ENCODE measurements at regions not wholly inside any gene's neighbourhood (a gene's known extent, or its start where the extent isn't known, plus 50 kb on each side); places are given as distances from the start of the nearest gene placed in this dataset.
"Not testable (repeated sequence)": the region's sequence is repeated elsewhere in the genome, so short reads cannot be mapped to it uniquely, and the experiment has no call there.

- DNase-seq (ENCODE audit: low read depth) = no peak
These were observed 255.4 kb upstream of the IRF2BP2 start for GRCh38 chr1:234865171-234866006.

GRCh38 chr1:234864116-234864515 lies 254.1 kb upstream of the IRF2BP2 start:
- DNase-seq (ENCODE audit: low read depth) = no peak

- DNase-seq (ENCODE audit: low read depth) = no peak
These were observed 253.6 kb upstream of the IRF2BP2 start for GRCh38 chr1:234863551-234863971.

- no peak for DNase-seq (ENCODE audit: low read depth)
These were observed 253.1 kb upstream of the IRF2BP2 start for GRCh38 chr1:234862944-234863515.

- no peak for DNase-seq (ENCODE audit: low read depth)
These were observed 252.5 kb upstream of the IRF2BP2 start for GRCh38 chr1:234862360-234862943.

- DNase-seq (ENCODE audit: low read depth) = no peak
These were observed 251.8 kb upstream of the IRF2BP2 start for GRCh38 chr1:234861761-234862160.

- no peak for DNase-seq (ENCODE audit: low read depth)
These were observed 251.1 kb upstream of the IRF2BP2 start for GRCh38 chr1:234861024-234861620.

GRCh38 chr1:234858722-234859121 lies 248.7 kb upstream of the IRF2BP2 start:
- no peak for DNase-seq (ENCODE audit: low read depth)

- no peak for DNase-seq (ENCODE audit: low read depth)
These were observed 246.9 kb upstream of the IRF2BP2 start for GRCh38 chr1:234856845-234857245.

GRCh38 chr1:234855851-234856250 lies 245.9 kb upstream of the IRF2BP2 start:
- DNase-seq (ENCODE audit: low read depth) = no peak

GRCh38 chr1:234854645-234855039 lies 244.7 kb upstream of the IRF2BP2 start:
- no peak for DNase-seq (ENCODE audit: low read depth)

GRCh38 chr1:234853906-234854644 lies 244.1 kb upstream of the IRF2BP2 start:
- no peak for DNase-seq (ENCODE audit: low read depth)

- DNase-seq (ENCODE audit: low read depth) = no peak
These were observed 242.7 kb upstream of the IRF2BP2 start for GRCh38 chr1:234852659-234853058.

GRCh38 chr1:234851450-234852438 lies 241.8 kb upstream of the IRF2BP2 start:
- no peak for DNase-seq (ENCODE audit: low read depth)

- no peak for DNase-seq (ENCODE audit: low read depth)
These were observed 239.9 kb upstream of the IRF2BP2 start for GRCh38 chr1:234849832-234850231.

GRCh38 chr1:234848972-234849649 lies 239.1 kb upstream of the IRF2BP2 start:
- DNase-seq (ENCODE audit: low read depth) = no peak

- DNase-seq (ENCODE audit: low read depth) = not testable (repeated sequence)
These were observed 236.8 kb upstream of the IRF2BP2 start for GRCh38 chr1:234846813-234847212.

GRCh38 chr1:234845836-234846235 lies 235.9 kb upstream of the IRF2BP2 start:
- DNase-seq (ENCODE audit: low read depth) = no peak

- DNase-seq (ENCODE audit: low read depth) = no peak
These were observed 235.2 kb upstream of the IRF2BP2 start for GRCh38 chr1:234845097-234845660.

GRCh38 chr1:234844479-234845031 lies 234.6 kb upstream of the IRF2BP2 start:
- no peak for DNase-seq (ENCODE audit: low read depth)
